Mucosa of descending colon (tissue), 3 donors: ENCODE measurements at regions not wholly inside any gene's neighbourhood (a gene's known extent, or its start where the extent isn't known, plus 50 kb on each side); places are given as distances from the start of the nearest gene placed in this dataset.

Experiments
- ATAC-seq: fragments of 200-7000 bp; cut with Tn5 transposase; one replicate; pipeline ENCODE4 v1.9.1; 2020; ENCODE audit warnings: mild to moderate bottlenecking, moderate library complexity
- DNase-seq, 3 donors: peaks; one replicate each; pipeline ENCODE4 v3.0.0-alpha.2; 2020
- H3K36me3 ChIP-seq: fragments of 200-600 bp; one replicate; pipeline ENCODE4 v1.8.0; 2021; ENCODE audit warnings: low read depth, mild to moderate bottlenecking
- H3K4me1 ChIP-seq: fragments of 200-600 bp; one replicate; pipeline ENCODE4 v1.8.0; 2021; ENCODE audit warnings: low read depth, mild to moderate bottlenecking
- H3K4me3 ChIP-seq: fragments of 200-600 bp; one replicate; pipeline ENCODE4 v1.8.0; 2021; ENCODE audit warnings: mild to moderate bottlenecking
- H3K9me3 ChIP-seq: fragments of 200-600 bp; one replicate; pipeline ENCODE4 v1.8.0; 2021; ENCODE audit warnings: mild to moderate bottlenecking
- intact Hi-C, 2 donors: fragments of 100-400 bp; cut with DNase I in 1 of 2; cut with micrococcal nuclease in 1 of 2; formaldehyde crosslinking; loops; one replicate each; pipeline versions ENCODE4 v1.11.0 to v1.11.1; 2022; cut with DNase I, micrococcal nuclease
- TF ChIP-seq, protein P1 (sequence below): fragments of 200-600 bp; IDR thresholded peaks from one replicate; pipeline ENCODE4 v1.8.0; 2022; ENCODE audit warnings: antibody characterized with exemption, mild to moderate bottlenecking
- donor health status: DM: no; HTN: no; CAD: no; lungs with moderate emphysema.
- donor health status: DM: no; HTN: no; CAD: no.
- donor health status: DM: no; HTN: yes; CAD: no.

DNA sequence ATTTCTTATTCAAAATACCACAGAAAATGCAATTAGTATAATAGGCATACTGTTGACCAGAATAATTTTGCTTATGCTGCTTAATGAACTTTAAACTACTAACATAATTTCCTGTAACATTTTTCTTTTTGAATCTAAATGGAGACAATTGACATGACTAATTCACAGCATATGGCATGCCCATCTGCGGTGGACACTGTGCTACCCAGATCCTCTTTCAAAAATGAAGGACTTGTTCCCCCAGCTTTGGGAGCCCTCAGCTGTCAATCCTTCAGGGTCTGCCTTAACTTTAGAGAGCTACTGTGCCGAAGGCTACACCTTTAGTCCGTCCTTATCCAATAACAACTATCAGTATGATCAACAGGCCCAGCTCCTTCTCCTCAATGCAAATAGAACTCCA is 789.0 kb downstream of the PLA2G4A start:
- no peaks in the 10 kb centered on the region for H3K36me3 ChIP-seq
- H3K9me3 ChIP-seq, result peaks cover 24% of the 10 kb centered on the region
- no peak overlapping the region for H3K4me3 ChIP-seq
- no peak for DNase-seq
- intact Hi-C loops, result no loop called here
- TF ChIP-seq, protein P1, sequence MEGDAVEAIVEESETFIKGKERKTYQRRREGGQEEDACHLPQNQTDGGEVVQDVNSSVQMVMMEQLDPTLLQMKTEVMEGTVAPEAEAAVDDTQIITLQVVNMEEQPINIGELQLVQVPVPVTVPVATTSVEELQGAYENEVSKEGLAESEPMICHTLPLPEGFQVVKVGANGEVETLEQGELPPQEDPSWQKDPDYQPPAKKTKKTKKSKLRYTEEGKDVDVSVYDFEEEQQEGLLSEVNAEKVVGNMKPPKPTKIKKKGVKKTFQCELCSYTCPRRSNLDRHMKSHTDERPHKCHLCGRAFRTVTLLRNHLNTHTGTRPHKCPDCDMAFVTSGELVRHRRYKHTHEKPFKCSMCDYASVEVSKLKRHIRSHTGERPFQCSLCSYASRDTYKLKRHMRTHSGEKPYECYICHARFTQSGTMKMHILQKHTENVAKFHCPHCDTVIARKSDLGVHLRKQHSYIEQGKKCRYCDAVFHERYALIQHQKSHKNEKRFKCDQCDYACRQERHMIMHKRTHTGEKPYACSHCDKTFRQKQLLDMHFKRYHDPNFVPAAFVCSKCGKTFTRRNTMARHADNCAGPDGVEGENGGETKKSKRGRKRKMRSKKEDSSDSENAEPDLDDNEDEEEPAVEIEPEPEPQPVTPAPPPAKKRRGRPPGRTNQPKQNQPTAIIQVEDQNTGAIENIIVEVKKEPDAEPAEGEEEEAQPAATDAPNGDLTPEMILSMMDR, result no peak
- no peak for ATAC-seq
- no peaks in the 10 kb centered on the region for H3K4me1 ChIP-seq

DNA sequence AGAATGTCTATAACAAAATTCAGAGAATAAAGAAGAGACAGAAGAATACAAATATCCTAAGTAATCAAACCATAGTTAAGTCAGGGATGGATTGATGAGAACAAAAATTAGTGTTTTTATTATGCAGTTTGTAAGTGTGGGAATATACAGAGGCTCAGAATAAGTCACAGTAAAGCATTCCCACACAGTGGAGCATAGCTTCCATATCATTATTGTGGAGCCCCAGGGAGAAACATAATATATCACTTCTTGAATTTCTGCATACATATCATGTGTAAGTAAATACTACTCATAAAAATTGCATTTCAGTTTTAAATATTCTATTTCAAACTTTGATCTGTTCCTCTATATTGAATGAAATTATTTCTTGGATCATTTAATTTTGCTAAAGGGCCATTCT is 790.4 kb downstream of the PLA2G4A start:
- no peak for DNase-seq
- intact Hi-C loops, result no loop called here
- ATAC-seq, result no peak
- H3K9me3 ChIP-seq, result peaks cover 17% of the 10 kb centered on the region
- no peaks in the 10 kb centered on the region for H3K36me3 ChIP-seq
- TF ChIP-seq, protein P1, result no peak
- H3K4me3 ChIP-seq, result no peak overlapping the region
- H3K4me1 ChIP-seq, result no peaks in the 10 kb centered on the region

DNA sequence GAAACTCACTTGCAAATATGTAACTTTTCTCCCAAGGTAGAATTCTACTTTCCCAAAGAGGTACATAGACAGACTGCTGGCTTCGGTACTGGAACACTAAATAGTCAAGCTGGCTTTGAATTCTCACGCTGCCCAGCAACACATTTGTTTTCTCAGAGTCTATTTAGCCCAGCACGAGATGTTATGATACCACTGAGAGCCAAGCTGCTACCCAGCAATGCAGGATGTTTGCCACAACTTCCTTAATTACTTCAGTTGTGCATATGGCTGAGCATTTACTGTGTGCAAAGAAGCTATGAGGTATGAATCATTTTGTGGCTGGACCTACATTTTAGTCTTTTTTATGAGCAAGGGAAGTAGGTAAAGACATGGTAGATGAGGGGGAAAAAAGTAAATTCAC is 793.2 kb downstream of the PLA2G4A start:
- no peaks in the 10 kb centered on the region for H3K4me1 ChIP-seq
- TF ChIP-seq, protein P1, result no peak
- no peak overlapping the region for H3K4me3 ChIP-seq
- intact Hi-C loops, result no loop called here
- H3K9me3 ChIP-seq, result peaks cover 3% of the 10 kb centered on the region
- no peak for DNase-seq
- no peak for ATAC-seq
- no peaks in the 10 kb centered on the region for H3K36me3 ChIP-seq

DNA sequence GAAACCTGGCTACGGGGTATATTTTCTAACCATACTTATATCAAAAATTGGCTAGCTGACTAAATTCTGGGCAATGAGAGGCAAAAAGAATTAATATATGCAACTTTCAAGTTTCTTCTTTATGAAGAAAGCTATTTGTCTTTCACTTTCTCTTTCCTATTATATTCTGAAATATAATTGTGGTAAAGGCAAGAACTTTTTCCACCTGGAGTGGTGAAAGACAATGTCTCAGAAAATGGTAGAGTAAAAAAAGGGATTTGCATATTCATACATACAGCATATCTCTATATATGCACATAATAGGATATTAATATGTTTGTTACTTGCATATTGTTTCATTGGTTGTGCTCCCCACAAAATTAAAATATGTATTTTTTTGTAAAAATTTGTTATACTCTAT is 793.8 kb downstream of the PLA2G4A start:
- TF ChIP-seq, protein P1, result no peak

DNA sequence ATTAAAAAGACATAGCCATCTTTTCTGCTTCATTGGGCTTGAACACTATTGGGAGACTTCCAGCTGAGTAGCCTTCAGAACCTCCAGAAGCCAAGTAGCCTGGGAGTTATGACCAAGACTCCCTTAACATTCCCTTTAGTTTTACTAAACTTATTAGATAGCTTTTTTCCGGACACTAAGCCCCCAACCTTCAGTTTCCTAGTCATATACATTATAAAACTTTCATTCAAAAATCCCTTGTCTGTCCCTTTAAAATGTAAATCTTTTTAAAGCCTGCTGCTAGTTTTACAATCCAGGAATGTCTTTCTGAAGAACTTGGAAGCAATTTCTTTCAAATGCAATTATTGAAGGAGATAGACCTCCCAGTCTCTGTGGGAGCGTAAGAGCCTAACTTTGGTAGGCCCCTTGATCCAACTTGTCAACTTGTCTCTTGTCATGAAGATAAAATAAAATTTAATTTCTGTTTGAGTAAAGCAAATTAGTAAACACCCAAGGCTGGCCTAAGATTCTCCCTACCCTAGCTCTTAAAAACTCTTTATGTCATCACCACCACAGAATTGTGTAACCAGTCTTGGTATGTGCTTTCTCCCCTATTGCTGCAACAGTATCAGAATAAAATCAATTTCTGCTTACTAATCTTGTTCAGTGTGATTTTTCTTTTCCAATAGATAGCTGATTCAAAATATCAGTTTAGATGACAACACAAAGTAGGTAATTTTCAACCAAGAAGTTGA is 796.2 kb downstream of the PLA2G4A start:
- Histone ChIP-seq H3K9me3 (peaks cover 5% of the 10 kb centered on the region), H3K36me3 (no peaks in the 10 kb centered on the region), H3K4me3 (no peak overlapping the region), H3K4me1 (no peaks in the 10 kb centered on the region)
- DNase-seq, result no peak
- intact Hi-C loops, result no loop called here
- TF ChIP-seq, protein P1, result no peak
- ATAC-seq, result no peak

More for the DNA sequence above, 793.8 kb downstream of the PLA2G4A start:
- Histone ChIP-seq H3K4me3 (no peak overlapping the region), H3K36me3 (no peaks in the 10 kb centered on the region), H3K4me1 (no peaks in the 10 kb centered on the region), H3K9me3 (peaks cover 3% of the 10 kb centered on the region)
- intact Hi-C loops, result no loop called here
- ATAC-seq, result no peak
- no peak for DNase-seq
